Activated CD8-positive, alpha-beta memory T cell treated with anti-CD3 and anti-CD28 coated beads for 4 hours (primary cell): ENCODE measurements at regions not wholly inside any gene's neighbourhood (a gene's known extent, or its start where the extent isn't known, plus 50 kb on each side); places are given as distances from the start of the nearest gene placed in this dataset.

Experiments used
- DNase-seq, 2 donors: peaks; one replicate each; pipeline ENCODE4 v3.0.0-alpha.2; 2020; ENCODE audit warnings: low read depth in 2 of 2

DNA sequence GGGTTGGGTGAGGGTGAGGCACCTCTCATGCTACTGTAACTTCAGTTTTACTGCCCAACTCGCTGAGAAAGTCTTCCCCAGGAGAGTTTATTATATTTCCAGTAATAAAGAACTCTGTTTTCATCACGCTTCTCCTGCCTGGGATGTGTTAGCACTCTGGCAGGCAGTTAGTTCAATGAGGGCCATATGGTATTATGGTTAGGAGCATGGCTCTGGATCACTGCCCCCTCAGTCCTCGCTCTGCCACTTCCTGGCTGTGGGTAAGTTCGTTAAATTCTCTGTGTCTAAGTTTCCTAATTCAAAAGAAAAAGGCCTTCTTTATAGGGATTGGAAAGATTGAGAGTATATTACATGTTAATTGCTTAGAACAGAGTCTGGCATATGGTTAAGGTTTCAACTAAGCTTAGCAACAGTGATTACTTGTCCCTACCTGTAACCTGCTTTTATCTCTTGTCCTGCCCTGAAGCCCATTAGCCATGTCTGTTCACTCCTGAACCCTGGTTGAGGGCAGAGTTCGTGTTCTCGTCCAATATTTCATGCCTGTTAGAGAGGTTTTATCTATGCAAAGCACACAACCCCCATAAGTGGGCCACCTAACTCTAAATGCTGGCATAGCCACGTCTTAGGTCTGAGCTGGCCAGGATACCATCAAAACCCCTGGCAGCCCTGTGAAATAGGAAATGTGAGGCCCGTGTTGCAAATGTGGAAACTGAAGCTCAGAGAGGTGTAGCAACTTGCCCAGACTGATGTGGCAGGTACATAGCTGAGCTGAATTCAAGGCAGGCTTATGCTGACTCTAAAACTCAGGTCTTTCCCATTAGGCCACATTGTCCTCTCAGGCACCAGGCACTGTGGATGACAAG is 342.5 kb upstream of the JARID2 start:
- no peak for DNase-seq

DNA sequence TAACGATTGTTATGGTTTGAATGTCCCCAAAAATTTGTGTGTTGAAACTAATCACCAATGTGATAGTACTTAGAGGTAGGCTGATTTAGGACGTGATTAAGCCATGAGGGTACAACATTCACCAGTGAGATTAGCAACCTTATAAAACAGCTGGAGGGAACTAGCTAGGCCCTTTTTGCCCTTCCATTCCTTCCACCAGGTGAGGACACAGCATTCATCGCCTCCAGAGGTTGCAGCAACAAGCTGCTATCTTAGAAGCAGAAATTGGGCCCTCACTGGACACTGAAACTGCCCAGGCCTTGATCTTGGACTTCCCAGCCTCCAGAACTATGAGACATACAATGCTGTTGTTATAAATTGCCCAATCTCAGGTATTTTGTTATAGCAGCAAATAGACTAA is 340.7 kb upstream of the JARID2 start:
- no peak for DNase-seq

DNA sequence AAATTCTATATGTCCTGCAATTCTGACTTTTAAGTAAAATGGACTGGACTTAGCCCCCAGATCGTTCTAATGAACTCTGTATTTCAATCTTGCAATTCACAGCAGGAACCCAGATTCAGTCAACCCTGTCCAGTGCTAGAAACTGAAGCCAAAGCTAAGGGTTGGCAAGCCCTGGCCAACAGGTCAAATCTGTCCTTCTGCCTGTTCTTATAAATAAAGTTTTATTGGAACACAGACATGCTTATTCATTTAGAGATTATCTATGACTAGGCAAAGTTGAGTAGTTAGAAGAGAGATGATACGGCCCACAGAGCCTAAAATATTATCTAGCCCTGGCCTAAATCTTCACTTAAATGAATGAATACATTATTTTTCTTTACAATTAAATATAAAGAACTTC is 339.2 kb upstream of the JARID2 start:
- no peak for DNase-seq

DNA sequence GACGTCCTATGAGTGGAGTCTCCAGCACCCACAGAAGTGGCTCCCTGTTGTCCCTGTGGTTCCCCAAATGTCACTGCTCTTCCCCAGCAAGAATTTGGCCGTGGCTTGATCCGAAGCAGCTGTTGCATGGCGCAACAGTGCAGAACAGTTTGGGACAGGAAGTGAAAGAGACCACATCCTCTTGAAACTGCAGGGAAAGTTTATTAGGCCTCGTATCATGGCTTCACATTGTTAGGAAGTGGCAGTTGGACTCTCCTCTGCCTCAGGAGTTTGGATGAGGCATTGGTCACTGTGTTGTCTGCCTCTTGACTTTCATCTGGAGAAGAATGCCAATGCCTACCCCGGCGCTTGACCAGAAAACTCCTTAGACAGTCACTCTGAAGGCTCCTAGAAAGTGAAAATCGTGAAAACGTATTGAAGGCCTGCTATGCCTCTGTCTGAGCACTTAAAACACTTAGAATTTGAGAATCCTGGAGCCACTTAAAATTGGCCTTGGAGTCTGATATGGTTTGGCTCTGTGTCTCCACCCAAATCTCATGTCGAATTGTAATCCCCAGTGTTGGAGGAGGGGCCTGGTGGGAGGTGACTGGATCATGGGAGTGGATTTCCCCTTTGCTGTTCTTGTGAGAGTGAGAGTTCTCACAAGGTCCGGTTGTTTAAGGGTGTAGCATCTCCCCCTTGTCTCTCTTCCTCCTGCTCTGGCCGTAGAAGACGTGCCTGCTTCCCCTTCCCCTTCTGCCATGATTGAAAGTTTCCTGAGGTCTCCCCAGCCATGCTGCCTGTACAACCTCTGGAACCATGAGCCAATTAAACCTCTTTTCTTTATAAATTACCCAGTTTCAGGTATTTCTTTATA is 334.9 kb upstream of the JARID2 start:
- DNase-seq = no peak

DNA sequence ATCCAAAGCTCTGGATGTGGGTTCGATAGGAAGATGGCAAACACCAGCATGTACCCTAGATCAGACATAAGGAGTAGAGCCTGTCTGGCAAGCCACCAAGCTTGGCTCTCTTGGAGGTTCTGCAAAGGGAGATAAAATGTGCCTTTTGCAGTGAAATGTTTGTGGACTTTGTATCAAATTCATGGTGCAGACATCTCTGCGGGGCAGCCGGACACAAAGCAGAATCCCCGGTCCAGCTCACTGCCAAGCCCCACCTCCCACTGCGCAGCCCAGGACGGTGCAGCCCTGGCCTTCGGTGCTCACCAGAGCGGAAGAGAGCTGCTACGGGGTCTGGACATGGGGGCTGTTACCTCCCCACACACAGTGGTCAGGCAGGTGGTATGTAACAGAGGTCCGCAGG is 333.6 kb upstream of the JARID2 start:
- DNase-seq = no peak

DNA sequence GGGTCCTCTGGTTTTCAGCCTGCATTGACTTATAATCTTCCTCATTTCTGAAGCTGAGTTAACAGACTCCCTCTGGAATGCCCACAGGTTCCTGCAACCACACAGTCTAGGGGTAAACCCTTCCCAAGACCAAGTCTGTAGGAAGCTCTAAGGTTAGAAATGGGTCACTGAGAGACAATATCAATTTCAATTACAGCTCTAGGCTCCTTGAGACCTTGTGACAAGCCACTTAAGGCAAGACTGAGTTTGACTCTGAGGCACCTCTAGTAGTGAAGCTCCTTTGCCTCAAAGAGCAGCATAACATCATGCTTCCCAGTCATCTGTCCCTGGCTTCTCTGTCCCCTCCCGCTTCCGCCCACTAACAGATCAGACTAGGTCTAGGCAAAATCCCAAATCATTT is 333.2 kb upstream of the JARID2 start:
- DNase-seq = no peak

DNA sequence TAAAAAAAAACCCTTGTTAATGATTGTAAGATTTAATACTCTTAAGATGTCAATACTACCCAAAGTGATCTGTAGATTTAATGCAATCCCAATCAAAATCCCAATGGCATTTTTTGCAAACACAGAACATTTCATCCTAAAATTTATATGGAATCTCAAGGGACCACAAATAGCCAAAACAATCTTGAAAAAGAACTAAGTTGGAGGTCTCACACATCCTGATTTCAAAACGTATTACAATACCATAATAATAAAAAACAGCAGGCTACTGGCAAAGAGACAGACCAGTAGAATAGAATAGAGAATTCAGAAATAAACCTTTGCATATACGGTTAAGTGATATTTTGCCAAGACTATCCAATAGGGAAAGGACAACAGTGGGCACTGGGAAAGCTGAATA is 331.9 kb upstream of the JARID2 start:
- DNase-seq = no peak

DNA sequence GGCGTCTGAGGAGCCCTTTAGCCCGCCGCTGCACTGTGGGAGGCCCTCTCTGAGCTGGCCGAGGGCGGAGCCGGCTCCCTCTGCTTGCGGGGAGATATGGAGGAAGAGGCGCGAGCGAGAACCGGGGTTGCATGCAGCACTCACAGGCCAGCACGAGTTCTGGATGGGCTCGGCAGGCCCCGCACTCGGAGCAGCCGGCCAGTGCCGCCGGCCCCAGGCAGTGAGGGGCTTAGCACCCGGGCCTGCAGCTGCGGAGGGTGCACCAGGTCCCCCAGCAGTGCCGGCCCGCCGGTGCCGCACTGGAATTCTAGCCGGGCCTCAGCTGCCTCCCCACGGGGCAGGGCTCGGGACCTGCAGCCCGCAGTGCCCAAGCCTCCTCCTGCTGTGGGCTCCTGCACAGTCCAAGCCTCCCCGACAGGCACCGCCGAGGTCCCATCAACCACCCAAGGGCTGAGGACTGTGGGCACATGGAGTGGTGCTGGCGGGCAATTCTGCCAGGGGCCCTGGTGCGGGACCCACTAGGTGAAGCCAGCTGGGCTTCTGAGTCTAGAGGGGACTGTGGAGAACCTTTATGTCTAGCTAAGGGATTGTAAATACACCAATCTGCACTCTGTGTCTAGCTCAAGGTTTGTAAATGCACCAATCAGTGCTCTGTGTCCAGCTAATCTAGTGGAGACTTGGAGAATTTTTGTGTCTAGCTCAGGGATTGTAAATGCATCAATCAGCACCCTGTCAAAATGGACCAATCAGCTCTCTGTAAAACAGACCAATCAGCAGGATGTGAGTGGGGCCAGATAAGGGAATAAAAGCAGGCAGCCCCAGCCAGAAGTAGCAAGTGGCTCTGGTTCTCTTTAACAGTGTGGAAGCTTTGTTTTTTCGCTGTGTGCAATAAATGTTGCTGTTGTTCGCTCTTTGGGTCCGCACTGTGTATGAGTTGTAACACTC is 329.7 kb upstream of the JARID2 start:
- no peak for DNase-seq

DNA sequence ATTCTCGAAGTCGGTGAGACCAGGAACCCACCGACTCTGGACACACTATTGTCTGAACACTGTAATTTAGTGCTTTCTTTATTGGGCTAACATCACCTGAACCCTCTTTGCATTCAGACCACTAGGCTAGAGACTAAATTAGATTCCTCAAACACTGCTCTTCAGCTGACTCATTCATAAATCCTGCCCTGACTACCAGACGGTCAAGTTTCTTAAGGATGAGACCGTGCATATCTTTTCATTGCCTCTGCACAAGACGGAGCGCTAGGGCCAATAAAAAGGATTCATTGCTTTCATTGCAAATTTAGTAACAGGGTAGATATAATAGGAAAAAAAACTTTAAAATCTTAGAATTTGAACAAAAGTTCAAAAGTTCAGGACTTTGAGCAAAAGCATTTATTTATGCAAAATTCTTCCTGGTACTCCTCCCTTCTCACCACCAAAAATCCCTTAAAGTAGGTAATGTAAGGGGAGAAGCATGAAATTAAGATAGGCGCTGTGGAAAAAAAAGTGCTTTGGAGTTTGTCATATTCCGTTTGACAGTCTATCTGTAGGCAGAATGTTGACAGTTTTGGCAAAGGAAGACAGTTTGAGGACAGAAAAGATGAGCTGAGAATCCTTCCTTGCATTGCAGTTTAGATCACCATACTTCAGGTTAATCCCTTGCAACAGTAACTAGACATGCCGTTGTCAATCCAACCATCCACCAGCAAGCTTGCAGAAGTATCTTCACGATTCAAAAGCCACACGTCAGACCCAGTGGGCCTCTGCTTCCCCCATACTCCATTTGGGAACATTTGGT is 328.6 kb upstream of the JARID2 start:
- no peak for DNase-seq

DNA sequence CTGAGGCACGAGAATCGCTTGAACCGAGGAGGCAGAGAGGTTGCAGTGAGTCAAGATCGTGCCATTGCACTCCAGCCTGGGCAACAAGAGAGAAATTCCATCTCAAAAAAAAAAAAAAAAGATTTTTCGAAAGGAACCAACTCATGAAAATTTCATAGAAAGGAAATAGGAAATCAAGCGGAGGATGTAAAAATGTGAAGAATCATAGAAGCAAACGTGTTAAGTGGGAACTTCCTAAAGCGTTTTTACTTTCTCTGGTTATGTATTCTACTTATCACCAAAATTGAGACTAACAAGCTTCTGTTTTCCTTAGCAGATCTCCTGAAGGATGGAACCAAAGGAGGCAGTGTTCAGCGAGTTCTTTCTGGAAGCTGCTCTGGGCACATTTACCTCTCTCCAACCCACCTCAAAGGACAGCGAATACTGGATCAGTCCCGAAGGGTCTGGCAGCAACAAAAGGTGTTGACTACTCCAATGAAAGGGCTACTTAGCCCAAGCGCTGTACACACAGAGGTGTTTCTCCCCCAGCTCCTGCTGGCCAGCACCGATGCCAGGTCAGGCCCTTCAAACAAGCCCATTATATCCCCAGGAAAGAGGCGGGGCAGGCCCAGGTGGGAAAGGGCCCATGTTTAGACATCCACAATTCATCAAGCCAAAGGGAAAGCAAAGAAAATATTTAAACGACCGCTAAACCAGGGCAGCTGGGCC is 327.5 kb upstream of the JARID2 start:
- no peak for DNase-seq

DNA sequence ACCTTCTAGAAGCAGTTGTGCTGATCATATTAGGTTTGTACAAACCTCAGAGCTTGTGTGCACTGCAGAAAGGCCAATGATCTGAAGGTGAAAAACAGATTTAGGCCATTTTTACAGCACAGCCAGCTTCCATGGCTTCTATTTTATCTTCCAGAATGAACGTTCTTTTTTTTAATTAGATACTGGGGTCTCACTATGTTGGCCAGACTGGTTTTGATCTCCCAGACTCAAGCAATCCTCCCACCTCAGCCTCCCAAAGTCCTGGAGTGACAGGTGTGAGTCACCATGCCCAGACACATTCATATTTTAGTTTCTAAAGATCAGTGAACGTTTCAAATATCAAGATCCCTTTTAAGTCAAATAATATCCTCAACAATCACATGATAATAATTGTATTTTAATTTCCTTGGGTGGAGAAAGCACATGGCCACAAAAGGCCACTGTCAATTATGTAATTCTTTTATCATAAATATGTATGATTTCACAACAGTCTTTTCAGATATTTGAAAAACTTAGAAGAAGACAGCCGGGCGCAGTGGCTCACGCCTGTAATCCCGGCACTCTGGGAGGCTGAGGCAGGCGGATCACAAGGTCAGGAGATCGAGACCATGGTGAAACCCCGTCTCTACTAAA is 326.7 kb upstream of the JARID2 start:
- no peak for DNase-seq

DNA sequence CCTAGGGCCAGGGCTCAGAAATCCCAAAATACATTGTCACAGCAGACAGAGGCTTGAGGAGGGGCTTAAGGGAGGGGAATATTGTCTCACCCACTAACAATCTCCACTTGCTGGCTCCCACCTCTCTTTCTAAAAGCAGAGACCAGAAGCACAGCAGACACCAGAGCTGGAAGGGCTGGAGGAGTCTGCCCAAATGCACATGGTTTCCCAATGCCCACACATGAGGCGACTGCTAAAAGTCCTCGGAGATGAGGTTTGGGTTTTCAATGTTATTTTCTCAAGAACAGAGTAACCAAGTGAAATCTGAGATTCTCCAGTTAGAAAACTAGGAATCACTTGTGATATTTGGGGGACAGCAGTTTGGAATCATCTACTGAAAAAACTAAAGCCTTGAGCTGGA is 325.6 kb upstream of the JARID2 start:
- no peak for DNase-seq

DNA sequence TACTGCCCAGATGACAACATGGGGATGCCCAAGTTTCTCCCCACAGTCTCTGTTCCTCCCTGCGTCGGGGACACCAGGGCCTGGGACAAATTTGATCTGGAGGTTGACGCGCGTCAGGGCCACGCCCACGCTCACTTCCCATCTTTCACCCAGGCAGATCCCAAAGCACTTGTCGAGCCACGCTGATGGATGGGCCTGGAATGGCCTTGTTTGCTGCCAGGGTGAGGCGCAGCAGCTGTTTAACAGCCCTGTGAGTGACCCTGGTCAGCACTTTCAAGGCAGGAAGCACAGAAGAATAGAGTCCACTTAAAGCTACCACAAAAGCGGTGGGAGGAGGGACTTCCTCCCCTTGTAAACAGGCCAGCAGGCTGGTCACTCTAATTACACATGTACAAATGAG is 324.7 kb upstream of the JARID2 start:
- DNase-seq = no peak

DNA sequence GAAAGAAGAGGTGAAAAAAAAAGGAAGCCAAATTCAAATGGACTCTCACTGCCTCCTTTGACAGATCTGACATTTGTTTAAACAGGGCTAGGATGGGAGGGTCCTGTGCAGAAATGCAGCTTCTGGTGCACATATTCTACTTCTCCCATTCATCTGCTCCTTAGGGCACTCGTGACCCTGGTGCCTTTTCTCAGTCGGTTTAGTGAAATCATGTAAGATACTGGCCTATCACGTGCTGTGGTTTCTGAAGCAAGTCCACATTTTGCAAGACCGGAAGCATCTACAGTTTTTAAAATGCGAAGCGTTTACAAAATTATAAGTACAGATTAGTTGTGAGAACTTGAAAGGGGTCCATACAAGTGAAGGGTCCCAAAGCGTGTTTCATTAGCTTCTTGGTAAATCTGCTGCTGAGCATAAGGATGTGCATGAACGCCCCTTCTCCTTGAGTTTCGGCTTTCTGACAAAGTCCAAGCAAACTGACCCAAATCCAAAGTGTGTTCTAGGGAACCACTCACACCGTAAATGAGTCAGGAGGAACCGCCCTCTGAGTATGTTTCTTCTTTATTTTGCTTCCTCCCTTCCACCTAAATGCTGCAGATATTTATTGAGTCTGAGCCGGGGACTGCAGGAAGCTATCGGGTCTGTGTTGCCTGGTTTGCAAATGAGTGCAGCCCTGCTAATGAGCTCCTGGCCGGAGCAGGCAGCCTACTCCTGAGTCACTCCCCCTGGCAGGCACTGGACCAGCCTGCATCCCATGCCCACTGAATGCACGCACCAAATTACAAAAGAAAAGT is 323.8 kb upstream of the JARID2 start:
- DNase-seq = no peak

DNA sequence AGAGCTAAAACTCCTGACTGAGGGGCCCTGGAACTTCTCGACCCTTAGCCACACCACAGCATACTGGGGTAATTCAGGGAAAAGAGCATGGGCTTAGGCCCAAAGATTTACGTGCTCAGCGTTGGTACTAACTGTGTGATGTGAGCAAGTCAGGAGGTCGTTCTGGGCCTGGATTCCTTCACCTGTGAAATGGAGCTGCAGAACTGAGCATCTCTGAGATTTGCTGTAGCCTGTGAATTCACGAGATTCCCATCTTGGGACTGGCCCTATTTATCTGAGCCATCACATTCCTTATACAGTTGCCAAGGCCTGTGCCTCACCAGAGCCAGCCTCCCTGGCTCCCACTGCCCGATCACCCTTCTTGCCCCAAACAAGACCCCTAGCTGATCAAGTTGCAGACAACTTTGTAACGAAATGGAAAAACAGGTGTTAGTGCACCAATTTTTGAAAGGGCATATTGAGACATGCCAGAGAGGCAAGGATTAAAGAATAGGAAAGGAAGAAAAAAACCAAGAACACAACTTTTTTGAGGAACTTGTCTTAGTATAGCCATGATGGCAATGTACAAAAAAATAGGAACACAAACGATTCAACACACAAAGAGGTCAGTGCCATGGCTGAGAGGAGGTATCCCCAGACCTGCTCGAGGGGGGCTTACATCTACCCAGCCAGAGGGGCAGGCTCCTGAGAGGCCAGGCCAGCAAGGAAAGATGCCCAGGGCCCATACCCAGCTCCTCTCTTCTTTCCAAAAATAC is 323.0 kb upstream of the JARID2 start:
- no peak for DNase-seq

DNA sequence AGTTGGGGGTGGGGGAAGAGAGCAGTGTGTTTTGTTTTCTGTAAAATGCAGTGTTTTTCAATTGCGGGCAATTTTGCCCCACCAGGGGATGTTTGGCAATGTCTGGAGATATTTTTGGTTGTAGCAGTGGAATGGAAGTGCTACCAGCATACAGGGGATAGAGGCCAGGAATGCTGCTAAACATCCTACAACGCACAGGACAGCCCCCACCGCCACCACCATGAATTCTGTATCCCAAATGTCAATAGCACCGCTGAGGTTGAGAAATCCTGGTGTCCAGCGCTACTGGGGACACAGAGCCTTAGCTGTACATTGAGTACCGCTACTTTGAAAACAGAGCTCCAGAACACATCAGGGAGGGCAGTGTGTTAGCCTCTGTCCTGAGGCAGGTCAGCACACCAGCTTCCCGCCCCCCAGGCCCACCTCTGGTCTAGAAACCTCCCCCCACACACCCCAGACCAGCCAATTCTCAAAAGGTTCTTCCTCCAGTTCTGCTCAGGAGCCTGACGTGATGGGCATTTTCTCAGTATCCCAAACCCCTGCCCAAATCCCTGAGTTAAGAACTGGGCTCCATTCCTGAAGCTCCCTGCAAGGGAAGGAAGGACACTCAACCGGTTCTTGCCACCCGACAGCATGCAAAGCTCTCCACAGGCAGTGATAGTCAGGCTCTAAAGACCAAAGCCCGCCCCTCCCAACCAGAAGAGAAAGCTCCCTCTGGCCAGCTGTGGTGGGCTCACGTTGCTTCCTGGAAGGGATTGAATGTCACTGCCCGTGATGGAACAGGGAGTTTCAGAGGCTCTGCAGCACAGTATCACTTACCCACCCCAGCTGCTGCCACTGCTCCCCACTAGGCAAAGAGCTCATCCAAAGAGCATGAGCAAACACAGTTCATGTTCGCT is 321.5 kb upstream of the JARID2 start:
- DNase-seq = no peak

DNA sequence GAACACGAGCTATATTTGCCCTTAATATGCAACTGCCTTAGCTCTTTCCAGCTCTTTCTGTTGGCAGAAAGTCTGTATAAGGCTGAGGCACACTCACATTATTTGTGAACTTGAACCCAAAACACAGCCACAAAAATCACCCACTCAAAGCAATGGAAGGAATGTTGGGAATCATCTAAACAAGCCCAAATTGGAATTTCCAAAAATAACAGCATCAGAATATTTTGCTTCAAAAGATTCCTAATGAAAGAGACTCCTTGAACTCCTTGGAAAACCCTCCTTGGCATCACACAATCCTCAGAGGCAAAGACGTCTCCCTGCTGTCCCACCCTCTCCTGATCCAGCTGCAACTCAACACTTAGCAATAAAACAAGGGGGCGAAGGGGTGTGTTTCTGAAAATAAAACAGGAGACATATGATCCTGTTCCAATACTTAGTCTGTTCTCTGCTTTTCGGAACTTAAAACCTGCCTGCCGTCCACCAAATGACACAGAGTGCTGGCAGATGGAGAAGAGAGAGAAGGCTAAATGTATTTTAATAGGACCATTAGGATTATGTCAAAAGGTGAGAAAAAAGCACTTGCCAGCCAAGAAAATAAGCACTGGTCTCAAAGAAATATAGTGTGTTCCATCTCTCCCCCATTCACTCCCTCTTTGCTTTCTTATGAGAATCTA is 320.7 kb upstream of the JARID2 start:
- no peak for DNase-seq
